ENCODE measurements at regions not wholly inside any gene's neighbourhood (a gene's known extent, or its start where the extent isn't known, plus 50 kb on each side); places are given as distances from the start of the nearest gene placed in this dataset.

DNA sequence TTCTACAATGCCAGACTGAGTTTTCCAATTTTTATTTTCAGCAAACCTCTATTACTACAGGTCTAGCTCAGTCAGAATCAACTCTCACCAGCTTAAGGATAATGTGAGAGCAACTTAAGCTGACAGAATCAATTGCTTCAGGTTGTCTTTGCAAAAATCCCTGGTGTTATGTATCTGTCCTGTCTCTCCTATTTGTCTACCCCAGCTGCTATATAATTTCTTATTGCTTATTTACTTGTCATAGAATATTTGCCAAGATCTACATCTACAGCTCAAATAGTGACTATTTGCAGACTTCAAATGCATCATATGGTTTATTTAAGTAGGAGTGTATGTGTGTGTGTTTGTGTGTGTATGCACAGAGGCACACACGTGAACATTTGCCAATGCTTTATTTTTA lies 54.1 kb downstream of the FOXG1 start:
- Histone ChIP-seq H2AFZ (ENCODE audit: insufficient read depth, low read depth, low read length, poor library complexity, severe bottlenecking) (no peak overlapping the region), H3K9ac (ENCODE audit: insufficient read depth, low read length, poor library complexity, severe bottlenecking) (no peak overlapping the region), H4K20me1 (ENCODE audit: insufficient read depth, low read length) (no peaks in the 10 kb centered on the region), H3K9me3 (replicated peaks in 1 of 2; ENCODE audit: control insufficient read depth in 1 of 2, insufficient read depth in 1 of 2, low read length in 2 of 2) (no peaks in the 10 kb centered on the region), H3K4me2 (replicated peaks; ENCODE audit: extremely low read depth, low read length, poor library complexity, severe bottlenecking) (no peak overlapping the region), H3K36me3 (replicated peaks in 1 of 2; ENCODE audit: control insufficient read depth in 1 of 2, insufficient read depth in 2 of 2, low read length in 2 of 2) (no peaks in the 10 kb centered on the region), H3K27ac (ENCODE audit: low read depth in 1 of 2, low read length in 2 of 2) (no peak overlapping the region), H3K4me3 (replicated peaks in 1 of 3; ENCODE audit: low read depth in 2 of 3, low read length in 3 of 3) (no peak overlapping the region), H3K27me3 (ENCODE audit: control insufficient read depth in 2 of 2, insufficient read depth in 2 of 2, low read length in 2 of 2) (no peaks in the 10 kb centered on the region), H3K4me1 (ENCODE audit: control insufficient read depth in 1 of 2, insufficient read depth in 2 of 2, low read length in 2 of 2) (no peaks in the 10 kb centered on the region), H3K79me2 (ENCODE audit: insufficient read depth, low read length) (no peaks in the 10 kb centered on the region)
- no peak overlapping the region for H3K4me3 Mint-ChIP-seq
- H3K36me3 Mint-ChIP-seq, result no peaks in the 10 kb centered on the region
- no peak overlapping the region for H3K27ac Mint-ChIP-seq
- no peak for DNase-seq
- no CpG with 5 or more reads among the region's 1 CpG for WGBS (ENCODE audit: insufficient coverage)
- H3K9me3 Mint-ChIP-seq, result peaks cover 0 to 7% (median 2%) of the 10 kb centered on the region in 7 donors
- no peaks in the 10 kb centered on the region for H3K4me1 Mint-ChIP-seq
- TF ChIP-seq, protein P1, sequence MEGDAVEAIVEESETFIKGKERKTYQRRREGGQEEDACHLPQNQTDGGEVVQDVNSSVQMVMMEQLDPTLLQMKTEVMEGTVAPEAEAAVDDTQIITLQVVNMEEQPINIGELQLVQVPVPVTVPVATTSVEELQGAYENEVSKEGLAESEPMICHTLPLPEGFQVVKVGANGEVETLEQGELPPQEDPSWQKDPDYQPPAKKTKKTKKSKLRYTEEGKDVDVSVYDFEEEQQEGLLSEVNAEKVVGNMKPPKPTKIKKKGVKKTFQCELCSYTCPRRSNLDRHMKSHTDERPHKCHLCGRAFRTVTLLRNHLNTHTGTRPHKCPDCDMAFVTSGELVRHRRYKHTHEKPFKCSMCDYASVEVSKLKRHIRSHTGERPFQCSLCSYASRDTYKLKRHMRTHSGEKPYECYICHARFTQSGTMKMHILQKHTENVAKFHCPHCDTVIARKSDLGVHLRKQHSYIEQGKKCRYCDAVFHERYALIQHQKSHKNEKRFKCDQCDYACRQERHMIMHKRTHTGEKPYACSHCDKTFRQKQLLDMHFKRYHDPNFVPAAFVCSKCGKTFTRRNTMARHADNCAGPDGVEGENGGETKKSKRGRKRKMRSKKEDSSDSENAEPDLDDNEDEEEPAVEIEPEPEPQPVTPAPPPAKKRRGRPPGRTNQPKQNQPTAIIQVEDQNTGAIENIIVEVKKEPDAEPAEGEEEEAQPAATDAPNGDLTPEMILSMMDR (IDR thresholded peaks at IDR 0.05), result no peak
- H3K27me3 Mint-ChIP-seq (ENCODE audit: low read depth in 3 of 3), result peaks cover 0 to 4% (median 3%) of the 10 kb centered on the region in 3 donors
- intact Hi-C loops (cut with micrococcal nuclease), result no loop called here

DNA sequence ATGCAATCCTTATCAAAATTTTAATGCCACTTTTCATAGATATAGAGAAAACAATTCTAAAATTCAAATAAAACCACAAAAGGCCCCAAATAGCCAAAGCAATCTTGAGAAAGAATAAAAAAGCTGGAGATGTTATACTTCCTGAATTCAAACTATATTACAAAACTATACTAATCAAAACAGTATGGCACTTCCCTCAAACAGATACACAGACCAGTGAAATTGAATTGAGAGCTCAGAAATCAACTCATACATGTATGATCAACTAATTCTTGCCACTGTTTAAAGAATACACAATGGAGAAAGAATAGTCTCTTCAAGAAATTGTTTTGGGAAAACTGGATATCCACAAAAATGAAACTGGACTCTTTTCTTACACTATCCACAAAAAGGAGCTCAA lies 55.4 kb downstream of the FOXG1 start:
- no peaks in the 10 kb centered on the region for H3K9me3 ChIP-seq (replicated peaks in 1 of 2; ENCODE audit: control insufficient read depth in 1 of 2, insufficient read depth in 1 of 2, low read length in 2 of 2)
- Mint-ChIP-seq H3K4me3 (no peak overlapping the region), H3K9me3 (peaks cover 0 to 7% (median 2%) of the 10 kb centered on the region in 7 donors), H3K36me3 (no peaks in the 10 kb centered on the region), H3K27ac (no peak overlapping the region), H3K4me1 (no peaks in the 10 kb centered on the region), H3K27me3 (ENCODE audit: low read depth in 3 of 3) (no peaks in the 10 kb centered on the region)
- no peak overlapping the region for H3K9ac ChIP-seq (ENCODE audit: insufficient read depth, low read length, poor library complexity, severe bottlenecking)
- no peak overlapping the region for H3K4me2 ChIP-seq (replicated peaks; ENCODE audit: extremely low read depth, low read length, poor library complexity, severe bottlenecking)
- no peaks in the 10 kb centered on the region for H3K27me3 ChIP-seq (ENCODE audit: control insufficient read depth in 2 of 2, insufficient read depth in 2 of 2, low read length in 2 of 2)
- no peak overlapping the region for H3K4me3 ChIP-seq (replicated peaks in 1 of 3; ENCODE audit: low read depth in 2 of 3, low read length in 3 of 3)
- H4K20me1 ChIP-seq (ENCODE audit: insufficient read depth, low read length), result no peaks in the 10 kb centered on the region
- intact Hi-C loops (cut with micrococcal nuclease), result no loop called here
- no peak overlapping the region for H3K27ac ChIP-seq (ENCODE audit: low read depth in 1 of 2, low read length in 2 of 2)
- no peak for DNase-seq
- no peak overlapping the region for H2AFZ ChIP-seq (ENCODE audit: insufficient read depth, low read depth, low read length, poor library complexity, severe bottlenecking)
- TF ChIP-seq, protein P1 (IDR thresholded peaks at IDR 0.05), result no peak
- H3K36me3 ChIP-seq (replicated peaks in 1 of 2; ENCODE audit: control insufficient read depth in 1 of 2, insufficient read depth in 2 of 2, low read length in 2 of 2), result no peaks in the 10 kb centered on the region
- H3K79me2 ChIP-seq (ENCODE audit: insufficient read depth, low read length), result no peaks in the 10 kb centered on the region
- no peaks in the 10 kb centered on the region for H3K4me1 ChIP-seq (ENCODE audit: control insufficient read depth in 1 of 2, insufficient read depth in 2 of 2, low read length in 2 of 2)
